ENCODE measurements at regions not wholly inside any gene's neighbourhood (a gene's known extent, or its start where the extent isn't known, plus 50 kb on each side); places are given as distances from the start of the nearest gene placed in this dataset.

GRCh38 chr4:160835789-160836188 lies 1328.0 kb downstream of the FSTL5 start:
- DNase-seq (ENCODE audit: low read depth): no peak
- no peak for TF ChIP-seq CTCF (conservative IDR thresholded peaks at IDR 0.05; ENCODE audit: control insufficient read depth, insufficient read depth, low read depth, low read length)
- H3K4me3 ChIP-seq (ENCODE audit: control insufficient read depth, low read depth, low read length): no peak overlapping the region

GRCh38 chr4:160836431-160836830 lies 1327.4 kb downstream of the FSTL5 start:
- H3K4me3 ChIP-seq (ENCODE audit: control insufficient read depth, low read depth, low read length): no peak overlapping the region
- DNase-seq (ENCODE audit: low read depth): no peak
- TF ChIP-seq CTCF (conservative IDR thresholded peaks at IDR 0.05; ENCODE audit: control insufficient read depth, insufficient read depth, low read depth, low read length): no peak

GRCh38 chr4:160846121-160846520 lies 1317.7 kb downstream of the FSTL5 start:
- no peak overlapping the region for H3K4me3 ChIP-seq (ENCODE audit: control insufficient read depth, low read depth, low read length)
- no peak for DNase-seq (ENCODE audit: low read depth)
- TF ChIP-seq CTCF (conservative IDR thresholded peaks at IDR 0.05; ENCODE audit: control insufficient read depth, insufficient read depth, low read depth, low read length): no peak

- no peak overlapping the region for H3K4me3 ChIP-seq (ENCODE audit: control insufficient read depth, low read depth, low read length)
- TF ChIP-seq CTCF (conservative IDR thresholded peaks at IDR 0.05; ENCODE audit: control insufficient read depth, insufficient read depth, low read depth, low read length): no peak
- no peak for DNase-seq (ENCODE audit: low read depth)
These were observed 1316.6 kb downstream of the FSTL5 start for GRCh38 chr4:160847228-160847627.

GRCh38 chr4:160848489-160848888 lies 1315.3 kb downstream of the FSTL5 start:
- no peak for TF ChIP-seq CTCF (conservative IDR thresholded peaks at IDR 0.05; ENCODE audit: control insufficient read depth, insufficient read depth, low read depth, low read length)
- DNase-seq (ENCODE audit: low read depth): no peak

GRCh38 chr4:160848901-160849760 lies 1314.7 kb downstream of the FSTL5 start:
- no peak overlapping the region for H3K4me3 ChIP-seq (ENCODE audit: control insufficient read depth, low read depth, low read length)
- DNase-seq (ENCODE audit: low read depth): no peak
- no peak for TF ChIP-seq CTCF (conservative IDR thresholded peaks at IDR 0.05; ENCODE audit: control insufficient read depth, insufficient read depth, low read depth, low read length)

More at GRCh38 chr4:160848489-160848888, 1315.3 kb downstream of the FSTL5 start:
- H3K4me3 ChIP-seq (ENCODE audit: control insufficient read depth, low read depth, low read length): no peak overlapping the region

Measured in fibroblast of mammary gland (primary cell).